Activated CD4-positive, alpha-beta T cell treated with anti-CD3 and anti-CD28 coated beads, Interleukin-2, Interleukin-4, amounts not matched to agents 100 ng/mL and 50 ng/mL, durations not matched to agents 16 hours and 8 hours (primary cell): ENCODE measurements at regions not wholly inside any gene's neighbourhood (a gene's known extent, or its start where the extent isn't known, plus 50 kb on each side); places are given as distances from the start of the nearest gene placed in this dataset.

Experiments
- DNase-seq: peaks from one replicate; pipeline ENCODE4 v3.0.0-alpha.2; 2020; ENCODE audit warnings: low spot score

DNA sequence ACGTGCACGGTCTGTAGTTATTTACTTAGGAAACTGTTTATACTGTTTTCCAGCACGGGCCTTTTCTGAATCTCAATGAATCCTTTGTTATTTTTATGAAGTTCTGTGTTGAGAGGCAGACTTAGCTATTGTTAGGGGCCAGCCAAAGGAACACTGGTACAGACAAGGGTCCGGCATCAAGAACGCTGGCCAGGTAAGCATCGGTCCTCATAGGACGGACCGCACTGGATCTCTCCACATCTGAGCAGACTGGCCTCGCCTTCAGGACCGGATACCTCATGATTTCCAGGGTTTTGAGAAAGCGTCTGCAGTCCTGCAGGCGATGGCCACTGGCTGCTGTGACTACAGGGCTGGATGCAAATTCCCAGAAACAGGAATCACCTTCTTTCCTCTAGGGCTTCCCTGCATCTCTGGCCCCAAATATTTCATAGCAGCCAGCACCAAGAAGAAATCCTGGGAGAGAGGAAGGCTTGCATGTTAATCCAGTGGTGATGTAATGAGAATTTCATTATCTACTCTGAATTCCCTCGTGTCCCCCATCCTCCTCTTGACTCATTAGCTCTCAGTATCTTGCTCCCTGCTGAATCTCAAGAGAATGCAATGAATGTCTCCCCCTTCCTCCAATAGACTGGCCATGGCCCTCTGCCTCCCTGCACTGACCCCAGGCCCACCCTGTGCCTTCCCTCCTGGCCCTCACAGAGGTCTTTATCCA, 325.4 kb upstream of the NPVF start:
- no peak for DNase-seq

DNA sequence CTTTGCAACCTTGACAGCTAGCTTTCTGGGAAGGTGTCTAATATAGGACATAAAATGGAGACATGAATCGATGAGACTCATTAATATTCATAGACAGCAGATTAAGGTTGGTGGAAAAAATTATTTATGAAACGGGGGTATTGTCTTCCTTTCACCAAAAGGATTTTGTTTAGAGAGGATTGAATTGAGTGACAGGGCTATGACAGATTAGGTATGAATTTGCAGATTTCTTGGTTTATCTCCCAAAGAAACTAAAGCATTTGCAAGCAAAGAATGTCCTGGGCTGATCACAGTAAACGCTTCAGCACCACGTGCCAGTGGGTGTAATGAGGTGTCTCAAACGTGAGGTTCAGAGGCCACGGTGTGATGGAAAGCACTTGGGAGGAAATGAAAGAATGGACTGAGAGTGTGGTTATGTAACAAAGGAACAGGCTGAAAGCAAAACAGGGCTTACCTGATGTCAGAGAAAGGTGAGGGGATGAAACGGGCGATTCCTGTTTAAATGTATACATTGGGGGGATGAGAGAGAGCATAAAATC, 329.2 kb upstream of the NPVF start:
- DNase-seq: no peak

DNA sequence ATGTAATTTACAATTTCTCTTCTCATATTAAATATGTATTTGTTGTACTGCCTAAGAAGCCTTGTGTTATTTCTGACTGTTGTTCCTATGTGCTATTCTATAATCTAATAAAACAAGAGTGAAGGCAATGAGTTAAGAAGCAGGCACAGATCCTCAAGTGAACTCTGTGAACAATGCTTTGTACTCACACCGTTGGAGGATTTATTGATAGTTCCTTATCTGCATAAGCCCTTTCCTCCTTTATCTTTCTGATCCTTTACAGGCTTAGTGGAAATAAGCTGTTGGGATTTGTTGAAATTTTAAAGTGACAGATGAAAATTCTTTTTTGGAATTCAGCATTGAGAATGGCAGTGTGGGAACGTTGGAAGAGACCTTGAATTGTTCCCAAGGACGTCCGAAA, 329.6 kb upstream of the NPVF start:
- no peak for DNase-seq

DNA sequence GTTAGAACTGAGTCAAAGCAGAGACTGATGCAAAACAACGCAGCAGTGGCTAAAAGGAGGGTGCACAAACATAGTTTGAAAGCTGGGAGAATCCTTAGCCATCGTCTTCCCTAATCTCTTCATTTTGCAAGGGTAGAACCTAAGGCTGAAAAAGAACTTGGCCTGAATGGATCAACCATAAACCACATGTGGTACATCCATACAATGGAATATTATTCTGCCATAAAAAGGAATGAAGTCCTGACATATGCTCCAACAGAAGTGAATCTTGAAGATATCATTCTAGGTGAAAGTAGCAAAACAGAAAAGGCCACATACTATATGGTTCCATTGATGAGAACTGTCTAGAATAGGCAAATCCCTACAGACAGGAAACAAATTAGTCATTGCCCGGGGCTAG, 330.3 kb upstream of the NPVF start:
- no peak for DNase-seq

DNA sequence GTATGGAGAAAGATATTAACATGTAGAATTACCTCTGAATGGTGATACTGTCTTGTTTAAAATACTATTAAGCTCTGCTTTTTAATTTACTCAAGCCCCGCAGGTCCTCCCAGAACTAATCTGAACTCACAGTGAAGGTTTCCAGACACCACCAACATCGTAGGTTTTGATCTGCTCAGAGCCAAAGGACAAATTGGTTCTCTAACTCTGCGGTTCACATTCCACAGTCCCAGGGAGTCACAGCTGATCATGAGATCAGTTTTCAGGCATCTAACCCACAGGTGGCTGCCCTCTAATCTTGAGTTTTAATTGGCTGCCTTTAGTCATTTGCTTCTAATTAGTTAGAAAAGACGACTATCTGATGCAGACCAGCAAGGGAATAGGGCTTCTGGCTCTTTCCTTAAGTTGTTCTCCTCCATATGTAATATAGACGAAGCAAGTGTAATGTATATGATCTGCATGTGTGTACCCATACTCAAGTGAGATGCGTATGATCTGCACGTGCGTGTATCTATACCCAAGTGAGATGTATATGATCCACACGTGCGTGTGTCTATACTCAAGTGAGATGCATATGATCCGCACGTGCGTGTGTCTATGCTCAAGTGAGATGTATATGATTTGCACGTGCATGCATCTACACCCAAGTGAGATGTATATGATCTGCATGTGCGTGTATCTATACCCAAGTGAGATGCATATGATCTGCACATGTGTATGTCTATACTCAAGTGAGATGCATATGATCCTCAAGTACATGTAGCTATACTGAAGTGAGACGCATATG, 331.5 kb upstream of the NPVF start:
- no peak for DNase-seq

DNA sequence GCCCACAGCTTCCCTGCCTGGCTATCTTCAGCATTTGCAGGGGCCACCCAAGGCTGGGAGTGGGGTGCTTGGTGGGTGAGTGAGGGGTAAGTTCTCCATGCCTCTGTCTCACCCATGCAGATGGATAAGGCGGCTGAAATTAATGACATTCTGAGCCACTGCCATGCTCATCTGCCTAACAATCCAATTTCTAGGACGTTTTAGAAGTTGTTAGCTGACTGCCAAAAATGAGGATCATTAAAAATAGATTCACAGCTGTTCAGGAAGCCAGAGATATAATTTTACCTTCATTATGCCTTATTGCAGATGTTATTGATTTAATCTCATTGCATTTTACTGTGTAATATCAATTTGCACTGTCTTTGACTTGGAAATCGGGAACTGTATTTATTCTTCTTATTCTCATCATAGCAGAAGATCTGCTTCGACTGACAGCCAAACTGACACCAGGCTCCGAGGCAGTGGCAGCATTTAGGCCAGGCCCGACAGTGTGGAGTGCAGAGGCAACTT, 334.4 kb upstream of the NPVF start:
- no peak for DNase-seq

DNA sequence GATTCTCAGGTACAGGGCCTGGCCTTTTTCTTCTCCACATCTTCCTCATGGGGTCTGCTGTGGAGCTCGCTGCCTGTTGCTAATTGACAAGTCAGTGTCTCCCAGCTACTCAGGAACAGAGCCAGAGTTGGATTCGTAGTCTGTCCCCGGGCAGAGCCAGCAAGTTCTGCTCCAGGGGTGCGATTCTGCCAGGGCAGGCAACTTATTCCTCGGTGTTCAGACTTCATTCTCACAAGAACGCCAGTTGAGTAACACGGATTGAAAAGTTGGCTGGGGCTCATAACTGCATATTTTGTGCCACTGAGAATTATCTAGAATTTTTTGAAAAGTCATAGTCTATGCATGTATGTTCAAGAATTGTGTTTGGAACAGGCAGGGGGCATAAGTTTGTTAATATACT, 336.7 kb upstream of the NPVF start:
- no peak for DNase-seq

DNA sequence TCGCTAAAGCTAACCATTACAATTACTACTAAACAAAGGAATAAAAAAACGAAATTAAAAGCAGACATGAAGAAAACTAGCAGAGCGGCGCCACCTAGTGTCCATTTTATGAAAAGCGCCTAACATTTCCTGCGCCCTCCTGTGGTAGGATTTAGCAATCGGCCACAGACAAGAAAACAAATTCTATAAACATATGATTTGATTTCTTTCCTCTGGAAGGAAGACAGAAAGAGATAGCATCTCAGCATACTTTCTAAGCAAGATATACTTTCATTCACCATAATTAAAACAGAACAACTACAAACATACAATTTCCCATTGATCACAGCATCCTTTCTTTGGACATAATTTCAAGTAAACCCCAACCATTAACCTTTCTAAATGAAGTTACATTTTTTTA, 337.7 kb upstream of the NPVF start:
- DNase-seq: peak; percentile 59

DNA sequence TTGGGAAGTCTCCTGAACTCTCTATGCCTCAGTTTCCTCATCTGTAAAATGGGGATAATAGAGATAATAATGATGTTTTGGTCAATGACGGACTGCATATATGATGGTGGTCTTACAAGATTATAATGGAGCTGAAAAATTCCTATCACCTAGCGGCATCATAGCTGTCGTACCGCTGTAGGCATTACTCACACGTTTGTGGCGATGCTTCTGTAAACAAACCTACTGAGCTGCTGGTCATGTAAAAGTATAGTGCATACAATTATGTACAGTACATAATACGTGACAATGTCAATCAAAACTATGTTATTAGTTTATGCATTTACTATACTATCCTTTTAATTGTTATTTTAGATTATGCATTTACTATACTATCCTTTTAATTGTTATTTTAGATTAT, 339.1 kb upstream of the NPVF start:
- DNase-seq: no peak

DNA sequence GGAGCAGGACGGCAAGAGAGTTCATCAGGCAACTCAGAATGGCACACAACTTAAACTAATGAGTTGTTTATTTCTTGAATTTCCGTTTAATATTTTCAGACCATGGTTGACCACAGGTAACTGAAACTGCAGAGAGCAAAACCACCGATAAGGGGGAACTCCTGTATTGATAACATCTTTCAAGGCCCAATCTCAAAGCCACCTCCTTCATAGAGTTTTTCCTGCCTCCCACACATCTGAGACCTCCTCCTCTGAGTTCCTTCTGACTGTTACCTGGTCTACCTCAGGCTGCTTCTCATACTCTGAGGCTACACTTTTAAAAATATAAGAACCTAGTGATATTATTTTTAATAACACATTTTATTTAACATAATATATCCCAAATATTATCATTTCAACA, 341.5 kb upstream of the NPVF start:
- DNase-seq: no peak

DNA sequence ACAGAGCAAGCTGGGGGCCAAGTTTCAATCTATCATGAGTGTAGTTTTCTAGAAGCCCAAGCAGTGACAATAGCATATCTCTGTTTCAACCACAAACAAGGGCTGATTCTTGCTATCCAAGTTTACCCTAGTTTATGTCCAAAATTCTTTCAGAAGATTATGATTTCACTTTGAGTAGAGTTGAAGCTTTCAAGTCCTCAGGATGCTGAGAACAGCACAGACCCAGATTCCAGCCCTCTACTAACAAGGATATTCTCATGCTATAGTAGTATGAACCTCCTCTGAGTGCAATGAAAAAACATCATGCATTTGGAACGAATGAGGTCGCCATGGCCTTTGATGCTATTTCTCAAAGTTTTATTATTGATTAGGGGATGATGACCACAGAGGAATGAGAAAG, 344.1 kb upstream of the NPVF start:
- no peak for DNase-seq

DNA sequence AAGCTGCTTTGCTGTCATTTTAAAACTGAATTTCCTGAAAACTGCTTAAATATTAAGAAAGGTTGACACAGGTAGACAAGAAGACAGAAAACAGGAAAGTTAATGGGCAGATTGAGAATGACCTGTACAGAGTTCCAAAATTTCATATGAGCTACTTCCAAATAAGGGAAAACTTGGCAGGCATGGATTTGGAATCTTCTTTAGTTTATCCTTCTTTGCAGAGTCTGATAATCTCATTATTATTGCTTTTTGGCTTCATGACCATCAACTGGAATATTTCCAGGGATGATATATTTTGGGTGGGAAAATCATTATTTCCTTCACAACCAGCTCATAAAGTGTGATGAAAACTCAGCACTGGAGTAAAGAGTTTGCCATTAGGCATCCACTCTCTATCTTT, 346.5 kb upstream of the NPVF start:
- DNase-seq: no peak

DNA sequence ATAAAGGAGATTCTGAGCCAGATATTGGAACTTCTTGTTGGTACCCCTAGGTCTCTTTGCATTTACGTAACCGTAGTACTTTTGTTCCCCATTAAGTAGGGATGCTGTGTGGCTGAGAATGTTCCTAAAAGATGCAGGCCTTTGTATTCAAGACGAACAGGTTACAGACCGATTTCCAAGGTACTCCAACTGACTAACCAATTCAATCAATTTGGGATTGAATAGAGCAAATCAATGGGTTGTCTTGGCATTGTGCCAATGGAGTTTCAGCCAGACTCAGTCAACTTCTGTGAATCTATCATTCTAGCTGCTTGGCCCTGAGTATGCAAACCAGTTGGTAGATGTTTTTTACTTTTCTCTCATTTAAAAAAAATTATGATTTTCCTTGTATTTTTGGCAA, 347.3 kb upstream of the NPVF start:
- no peak for DNase-seq

DNA sequence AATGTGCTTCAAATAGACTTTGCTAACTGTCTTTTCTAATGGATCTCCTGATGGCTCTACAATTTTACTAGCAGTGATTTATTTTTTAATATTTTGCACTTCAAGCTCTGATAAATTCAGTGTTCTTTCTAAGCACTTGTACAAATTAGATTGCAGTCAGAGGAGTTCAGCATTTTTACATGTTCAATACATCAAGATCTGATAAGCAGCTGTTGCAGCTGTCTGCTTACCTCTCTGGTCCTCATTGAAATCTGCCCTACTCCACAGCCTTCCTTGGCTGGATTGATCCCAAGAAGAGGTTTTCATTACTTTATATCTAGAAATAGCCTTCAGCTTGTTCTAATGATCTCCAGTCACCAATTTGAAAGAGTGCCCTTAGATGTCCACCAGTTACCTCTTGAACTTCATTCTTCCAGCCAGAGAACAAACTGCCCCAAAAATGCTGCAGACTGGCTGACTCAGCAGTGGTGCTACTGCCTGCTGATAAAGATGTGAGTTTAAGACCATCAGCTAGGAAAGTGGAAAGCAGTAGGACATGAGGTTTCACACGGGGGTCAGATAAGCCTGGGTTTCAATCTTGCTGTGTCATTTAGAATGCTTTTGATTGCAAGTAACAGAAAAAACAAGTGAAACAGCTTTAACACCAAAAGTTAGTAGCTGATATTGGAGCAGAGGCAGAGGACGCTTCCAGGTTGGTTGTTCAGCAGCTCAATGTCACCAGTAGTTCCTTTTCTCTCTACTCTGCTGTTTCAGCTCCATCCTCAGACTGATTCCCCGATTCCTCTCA, 350.9 kb upstream of the NPVF start:
- DNase-seq: no peak

DNA sequence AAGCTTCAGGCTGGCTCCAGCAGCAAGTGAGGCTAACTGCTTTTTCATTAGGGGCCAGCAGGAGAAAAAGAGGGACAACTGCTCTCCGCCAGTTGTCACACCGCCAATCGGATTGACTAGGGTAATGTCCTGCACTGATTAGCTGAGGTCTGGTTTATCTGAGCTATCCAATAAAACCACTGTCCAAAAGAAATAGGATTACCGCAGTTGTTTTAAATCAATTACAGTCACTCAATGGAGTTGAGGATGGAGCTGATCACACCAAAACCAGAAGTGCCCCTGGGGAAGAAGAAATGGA, 351.4 kb upstream of the NPVF start:
- no peak for DNase-seq

DNA sequence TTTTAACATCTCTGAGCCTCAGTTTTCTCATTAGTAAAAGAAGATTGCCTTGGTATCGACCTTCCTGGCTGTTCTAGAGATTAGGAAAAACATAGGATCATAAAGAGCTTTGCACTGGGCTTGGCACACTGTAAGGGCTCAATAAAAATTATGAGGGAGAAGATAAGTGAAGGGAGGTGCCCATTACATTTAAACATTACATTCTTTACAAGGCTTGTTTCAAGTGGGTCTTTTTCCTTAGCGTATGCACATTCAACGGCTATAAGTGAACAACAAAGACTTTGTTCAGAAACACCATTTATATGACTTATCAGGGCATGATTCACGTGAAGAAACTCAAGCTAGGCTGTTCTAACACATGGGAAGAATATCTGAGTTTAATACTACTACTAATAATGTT, 351.9 kb upstream of the NPVF start:
- no peak for DNase-seq

DNA sequence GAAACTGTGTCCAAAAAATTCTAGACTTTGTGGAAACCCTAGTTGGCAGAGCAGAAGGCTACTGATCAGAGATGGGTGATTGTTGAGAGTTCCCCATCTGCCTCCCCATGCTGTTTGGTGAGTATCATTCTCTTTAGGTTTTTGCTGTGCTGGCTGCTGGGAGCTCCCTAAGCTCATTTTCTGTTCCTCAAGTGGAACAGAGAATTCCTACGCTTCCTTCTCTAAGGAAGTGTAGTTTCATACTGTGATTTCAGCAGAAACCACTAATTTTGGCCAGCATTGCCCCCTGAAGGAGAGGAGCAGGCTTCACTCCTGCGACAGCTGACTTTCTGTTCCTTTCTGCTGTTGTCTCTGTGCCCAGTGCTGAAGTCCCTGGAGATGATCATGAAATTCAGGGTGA, 355.3 kb upstream of the NPVF start:
- DNase-seq: no peak

DNA sequence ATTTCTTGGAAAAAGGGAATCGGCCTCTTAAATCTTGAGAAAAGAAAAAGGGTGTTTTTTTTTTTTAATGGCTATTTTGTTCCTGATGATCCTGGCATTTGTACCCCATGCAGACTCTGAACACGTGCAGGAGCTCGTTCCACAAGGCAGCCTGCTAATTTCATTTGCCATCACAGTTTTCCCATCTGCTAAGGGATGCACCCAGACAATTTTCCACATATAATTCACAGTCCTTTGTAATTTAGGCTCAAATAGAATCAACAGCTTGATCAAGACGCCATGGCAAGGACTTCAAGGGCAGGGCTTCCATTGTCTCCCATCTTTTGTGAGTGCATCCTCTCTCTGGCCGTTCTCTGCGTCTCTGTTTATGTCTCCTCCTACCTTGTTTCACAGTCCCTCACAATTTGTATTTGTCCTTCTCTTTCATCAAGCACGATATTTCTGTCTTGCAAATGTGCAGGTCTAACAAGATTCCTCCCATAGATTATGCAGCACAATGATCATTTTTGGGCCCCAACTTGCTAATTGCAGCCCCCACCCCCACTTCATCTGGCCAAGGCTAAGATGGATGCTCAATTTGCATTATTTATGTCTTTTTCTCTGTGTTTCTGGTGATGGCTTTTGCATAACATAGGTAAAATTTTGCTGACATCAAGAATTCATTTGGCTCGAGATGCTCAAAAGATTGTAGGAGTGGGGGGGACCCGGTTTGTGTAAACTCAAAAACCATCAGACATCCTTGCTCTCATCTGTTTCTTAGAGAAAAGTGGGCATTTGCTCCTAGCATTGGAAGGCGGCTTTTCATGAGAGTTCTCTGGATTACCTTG, 356.0 kb upstream of the NPVF start:
- no peak for DNase-seq

DNA sequence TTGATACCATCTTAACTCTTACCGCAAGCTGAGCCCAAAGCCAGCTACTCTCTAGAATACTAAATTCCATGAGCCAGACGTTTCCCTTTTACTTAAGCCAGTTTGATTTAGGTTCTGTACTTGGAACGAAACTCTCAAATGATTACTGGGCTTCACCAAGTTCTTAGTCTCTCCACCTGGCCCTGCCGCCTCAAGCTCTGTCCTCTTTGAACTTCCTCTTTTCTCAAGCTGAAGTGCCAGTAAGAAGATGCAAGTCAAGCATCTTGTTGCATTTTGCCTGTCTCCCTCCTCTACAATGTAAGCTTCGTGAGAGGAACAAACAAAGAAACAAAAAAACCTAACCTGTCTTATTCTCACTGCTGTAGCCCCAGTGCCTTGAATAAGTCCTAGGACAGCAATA, 358.2 kb upstream of the NPVF start:
- no peak for DNase-seq

DNA sequence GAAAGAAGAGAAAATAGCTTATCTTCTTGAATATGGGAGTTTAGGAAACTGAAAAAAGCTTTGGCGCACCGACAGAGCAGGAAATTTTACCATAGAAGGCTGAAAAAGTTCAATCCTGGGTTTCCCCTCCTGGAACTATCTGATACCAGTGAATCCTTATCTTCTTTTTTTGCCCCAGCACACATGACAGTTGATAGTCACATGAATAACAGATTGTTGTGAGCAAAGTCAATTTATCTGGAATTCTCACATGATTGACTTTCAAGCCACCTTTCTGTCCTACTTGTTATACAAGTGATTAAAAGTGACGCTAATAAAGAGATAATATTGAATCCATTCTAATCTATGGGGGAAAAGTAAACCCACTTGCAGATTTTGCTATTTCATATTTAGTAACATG, 365.8 kb upstream of the NPVF start:
- no peak for DNase-seq

DNA sequence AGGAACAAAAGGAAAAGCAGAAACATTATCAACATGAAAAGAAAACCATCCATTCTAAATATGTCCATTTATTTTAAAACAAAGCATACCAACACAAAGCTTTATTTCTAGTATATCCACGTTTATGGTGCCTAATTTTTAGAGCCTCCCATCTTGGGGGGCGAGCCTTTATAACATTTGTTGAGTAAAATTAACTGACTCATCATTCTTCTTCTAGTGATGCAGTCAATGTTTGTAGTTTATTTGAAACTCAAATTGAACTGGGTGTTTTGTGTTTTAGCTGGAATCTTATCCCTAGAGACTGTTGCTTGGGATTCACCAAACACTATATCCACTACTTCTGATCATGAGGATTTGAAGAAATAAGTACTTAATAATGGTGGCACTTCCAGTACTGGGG, 366.4 kb upstream of the NPVF start:
- DNase-seq: no peak

DNA sequence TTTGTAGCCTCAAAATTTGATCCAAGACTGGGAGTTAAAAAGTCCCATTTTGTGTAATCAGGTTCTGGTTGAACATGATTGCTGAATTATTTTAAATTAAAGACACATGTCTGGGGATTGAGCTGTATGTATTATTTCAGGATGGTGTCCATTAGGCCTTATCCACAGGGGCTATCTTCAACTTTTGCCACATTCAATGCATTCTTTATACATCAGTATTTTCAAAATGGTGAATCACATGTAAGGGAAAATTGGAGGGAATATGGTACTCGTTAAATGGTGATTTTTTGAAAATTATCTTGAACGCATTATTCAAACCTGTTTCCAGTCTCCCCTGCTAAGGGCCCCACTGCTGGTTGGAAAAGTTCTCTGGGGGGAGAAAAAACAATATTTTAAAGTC, 367.7 kb upstream of the NPVF start:
- DNase-seq: no peak
